OCI-LY7 (cell line): ENCODE measurements at regions not wholly inside any gene's neighbourhood (a gene's known extent, or its start where the extent isn't known, plus 50 kb on each side); places are given as distances from the start of the nearest gene placed in this dataset.

Experiments
- CTCF ChIP-seq: fragments of 200-600 bp; sonication (generic); conservative IDR thresholded peaks from 2 replicates; pipeline ENCODE4 v1.5.1; 2014; ENCODE audit warnings: mild to moderate bottlenecking, antibody characterized with exemption, low read length, moderate library complexity, mixed read lengths
- EZH2phosphoT487 ChIP-seq: fragments of 200-600 bp; sonication (generic); IDR thresholded peaks from 2 replicates; pipeline ENCODE4 v1.6.1; 2018; ENCODE audit warnings: low read depth, borderline replicate concordance, mild to moderate bottlenecking, mixed run types, antibody characterized with exemption, low read length, moderate library complexity, mixed read lengths

DNA sequence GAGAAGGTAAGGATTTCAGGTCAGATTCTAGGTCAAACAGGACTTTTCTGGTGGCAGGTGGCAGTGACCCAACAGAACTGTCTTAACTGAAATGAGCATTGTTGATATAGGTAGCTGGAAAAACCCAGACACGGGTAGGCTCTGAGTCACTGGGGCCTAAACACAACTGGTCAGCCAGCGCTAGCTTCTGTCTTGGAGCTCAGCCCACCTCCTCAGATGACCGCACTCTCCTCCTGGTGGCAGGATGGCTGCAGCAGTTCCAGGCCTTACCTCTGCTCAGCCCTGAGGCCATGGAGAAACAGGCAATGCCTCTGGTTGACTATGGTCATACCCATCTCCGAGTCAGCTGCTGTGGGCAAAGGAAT is 61.1 kb upstream of the GATA2 start:
- TF ChIP-seq CTCF = no peak
- no peak for TF ChIP-seq EZH2phosphoT487
